ENCODE measurements at regions not wholly inside any gene's neighbourhood (a gene's known extent, or its start where the extent isn't known, plus 50 kb on each side); places are given as distances from the start of the nearest gene placed in this dataset.
"Not testable (repeated sequence)": the region's sequence is repeated elsewhere in the genome, so short reads cannot be mapped to it uniquely, and the experiment has no call there.

DNA sequence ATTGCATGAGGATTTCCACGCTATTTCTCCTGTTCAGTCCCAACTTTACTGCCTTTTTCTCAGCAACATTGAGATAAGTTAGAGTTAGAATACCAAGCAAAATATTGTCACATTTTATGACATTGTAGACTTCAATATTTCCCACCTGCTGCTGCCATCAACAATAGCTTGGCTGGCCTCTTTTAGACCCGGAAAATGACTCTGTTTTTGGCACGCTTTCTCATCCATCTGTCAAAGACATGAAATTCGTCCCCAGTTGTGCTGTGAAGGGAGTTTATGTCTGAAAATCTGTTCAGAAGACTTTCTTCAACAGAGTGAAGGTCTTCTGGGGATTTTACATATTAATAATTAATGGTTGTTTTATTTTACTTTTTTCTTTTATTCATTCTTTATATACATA, 857.3 kb downstream of the FRK start:
- Histone ChIP-seq H3K4me3 (ENCODE audit: low read depth, low read length) (no peak overlapping the region), H3K27me3 (ENCODE audit: control insufficient read depth, insufficient read depth, low read length) (no peaks in the 10 kb centered on the region), H3K36me3 (ENCODE audit: control insufficient read depth, insufficient read depth, low read length) (no peaks in the 10 kb centered on the region)
- ChIA-PET CTCF (no interaction called here), POLR2A (no interaction called here)
- DNase-seq (ENCODE audit: low read depth): no peak
- TF ChIP-seq, protein P1, sequence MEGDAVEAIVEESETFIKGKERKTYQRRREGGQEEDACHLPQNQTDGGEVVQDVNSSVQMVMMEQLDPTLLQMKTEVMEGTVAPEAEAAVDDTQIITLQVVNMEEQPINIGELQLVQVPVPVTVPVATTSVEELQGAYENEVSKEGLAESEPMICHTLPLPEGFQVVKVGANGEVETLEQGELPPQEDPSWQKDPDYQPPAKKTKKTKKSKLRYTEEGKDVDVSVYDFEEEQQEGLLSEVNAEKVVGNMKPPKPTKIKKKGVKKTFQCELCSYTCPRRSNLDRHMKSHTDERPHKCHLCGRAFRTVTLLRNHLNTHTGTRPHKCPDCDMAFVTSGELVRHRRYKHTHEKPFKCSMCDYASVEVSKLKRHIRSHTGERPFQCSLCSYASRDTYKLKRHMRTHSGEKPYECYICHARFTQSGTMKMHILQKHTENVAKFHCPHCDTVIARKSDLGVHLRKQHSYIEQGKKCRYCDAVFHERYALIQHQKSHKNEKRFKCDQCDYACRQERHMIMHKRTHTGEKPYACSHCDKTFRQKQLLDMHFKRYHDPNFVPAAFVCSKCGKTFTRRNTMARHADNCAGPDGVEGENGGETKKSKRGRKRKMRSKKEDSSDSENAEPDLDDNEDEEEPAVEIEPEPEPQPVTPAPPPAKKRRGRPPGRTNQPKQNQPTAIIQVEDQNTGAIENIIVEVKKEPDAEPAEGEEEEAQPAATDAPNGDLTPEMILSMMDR (IDR thresholded peaks at IDR 0.05; ENCODE audit: insufficient read depth, low read depth, low read length): no peak

DNA sequence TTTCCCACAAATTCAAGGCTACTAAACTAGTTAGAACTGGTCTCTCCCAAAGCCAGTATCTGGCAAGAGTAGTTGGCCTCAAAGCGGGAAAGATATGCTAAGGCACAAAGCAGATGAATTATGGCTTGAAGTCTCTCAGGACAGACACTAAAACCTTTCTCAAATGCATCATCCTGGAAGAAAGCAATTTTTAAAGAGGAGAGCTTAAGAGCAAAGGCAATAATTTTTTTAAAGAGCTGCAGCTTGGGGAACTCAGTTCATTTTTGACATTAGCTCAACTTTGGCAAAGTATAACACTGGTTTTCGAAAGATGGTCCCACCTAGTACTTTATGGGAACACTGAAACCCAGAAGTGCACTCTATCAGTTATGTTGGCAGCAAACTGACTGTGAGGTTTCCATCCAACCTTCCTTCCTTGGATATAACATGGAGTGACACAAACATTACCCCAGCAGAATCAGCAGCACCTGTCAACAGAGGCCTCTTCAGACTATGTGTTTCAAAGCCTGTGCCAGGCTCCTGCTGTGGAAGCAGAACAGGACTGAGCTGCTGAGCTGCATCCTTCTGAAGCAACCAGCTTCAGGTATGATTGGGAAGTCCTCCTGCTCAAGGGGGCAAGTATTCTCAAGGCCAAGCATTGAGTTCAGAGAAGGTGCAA, 852.3 kb upstream of the HS3ST5 start:
- no peak overlapping the region for H3K4me3 ChIP-seq (ENCODE audit: low read depth, low read length)
- H3K36me3 ChIP-seq (ENCODE audit: control insufficient read depth, insufficient read depth, low read length): no peaks in the 10 kb centered on the region
- ChIA-PET CTCF (no interaction called here), POLR2A (no interaction called here)
- no peaks in the 10 kb centered on the region for H3K27me3 ChIP-seq (ENCODE audit: control insufficient read depth, insufficient read depth, low read length)
- DNase-seq (ENCODE audit: low read depth): no peak
- TF ChIP-seq, protein P1 (IDR thresholded peaks at IDR 0.05; ENCODE audit: insufficient read depth, low read depth, low read length): no peak

DNA sequence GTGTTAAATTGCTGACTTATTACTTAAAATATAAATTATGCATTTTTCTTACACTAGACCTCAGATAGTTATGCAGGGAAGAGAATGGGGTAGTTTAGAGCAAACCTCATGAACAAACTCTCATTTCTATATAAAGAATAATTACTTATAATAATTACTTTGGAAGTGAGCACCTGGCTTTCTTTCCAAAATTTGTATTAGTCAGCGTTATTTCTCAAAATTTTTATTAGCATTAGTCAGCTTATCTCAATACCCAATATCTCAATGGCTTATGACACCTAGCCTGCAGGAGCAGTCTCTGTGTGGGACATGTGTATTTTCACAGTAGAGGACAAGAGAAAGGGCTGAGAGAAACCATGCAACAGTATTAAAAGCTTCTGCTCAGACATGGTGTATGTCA, 849.2 kb upstream of the HS3ST5 start:
- CTCF ChIA-PET: no interaction called here
- TF ChIP-seq, protein P1 (IDR thresholded peaks at IDR 0.05; ENCODE audit: insufficient read depth, low read depth, low read length): no peak
- Histone ChIP-seq H3K36me3 (ENCODE audit: control insufficient read depth, insufficient read depth, low read length) (no peaks in the 10 kb centered on the region), H3K27me3 (ENCODE audit: control insufficient read depth, insufficient read depth, low read length) (no peaks in the 10 kb centered on the region), H3K4me3 (ENCODE audit: low read depth, low read length) (no peak overlapping the region)
- POLR2A ChIA-PET: no interaction called here
- no peak for DNase-seq (ENCODE audit: low read depth)

DNA sequence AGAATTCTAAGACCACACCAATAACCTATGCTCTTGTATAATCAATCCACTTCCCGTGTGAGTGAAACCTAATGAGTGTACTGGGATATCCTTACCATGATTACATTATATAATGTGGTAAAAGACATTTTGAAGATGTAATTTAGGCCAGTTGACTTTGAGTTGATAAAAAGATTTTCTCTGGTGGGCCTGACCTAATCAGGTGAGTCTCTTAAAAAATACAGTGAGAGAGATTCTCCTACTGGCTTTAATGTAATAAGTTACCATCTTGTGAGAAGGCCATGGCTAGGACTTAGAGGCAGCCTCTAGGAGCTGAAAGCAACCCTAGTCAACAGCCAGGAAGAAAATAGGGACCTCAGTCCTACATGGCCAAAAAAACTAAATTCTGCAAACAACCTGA, 847.7 kb upstream of the HS3ST5 start:
- POLR2A ChIA-PET: no interaction called here
- no peaks in the 10 kb centered on the region for H3K36me3 ChIP-seq (ENCODE audit: control insufficient read depth, insufficient read depth, low read length)
- DNase-seq (ENCODE audit: low read depth): no peak
- H3K27me3 ChIP-seq (ENCODE audit: control insufficient read depth, insufficient read depth, low read length): no peaks in the 10 kb centered on the region
- H3K4me3 ChIP-seq (ENCODE audit: low read depth, low read length): no peak overlapping the region
- TF ChIP-seq, protein P1 (IDR thresholded peaks at IDR 0.05; ENCODE audit: insufficient read depth, low read depth, low read length): no peak
- CTCF ChIA-PET: no interaction called here

DNA sequence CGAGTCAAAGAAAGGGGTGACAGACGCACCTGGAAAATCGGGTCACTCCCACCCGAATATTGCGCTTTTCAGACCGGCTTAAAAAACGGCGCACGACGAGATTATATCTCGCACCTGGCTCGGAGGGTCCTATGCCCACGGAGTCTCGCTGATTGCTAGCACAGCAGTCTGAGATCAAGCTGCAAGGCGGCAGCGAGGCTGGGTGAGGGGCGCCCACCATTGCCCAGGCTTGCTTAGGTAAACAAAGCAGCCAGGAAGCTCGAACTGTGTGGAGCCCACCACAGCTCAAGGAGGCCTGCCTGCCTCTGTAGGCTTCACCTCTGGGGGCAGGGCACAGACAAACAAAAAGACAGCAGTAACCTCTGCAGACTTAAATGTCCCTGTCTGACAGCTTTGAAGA, 832.6 kb upstream of the HS3ST5 start:
- POLR2A ChIA-PET; H3K4me3 ChIP-seq (ENCODE audit: low read depth, low read length); H3K27me3 ChIP-seq (ENCODE audit: control insufficient read depth, insufficient read depth, low read length); CTCF ChIA-PET; DNase-seq (ENCODE audit: low read depth); H3K36me3 ChIP-seq (ENCODE audit: control insufficient read depth, insufficient read depth, low read length): not testable (repeated sequence)

DNA sequence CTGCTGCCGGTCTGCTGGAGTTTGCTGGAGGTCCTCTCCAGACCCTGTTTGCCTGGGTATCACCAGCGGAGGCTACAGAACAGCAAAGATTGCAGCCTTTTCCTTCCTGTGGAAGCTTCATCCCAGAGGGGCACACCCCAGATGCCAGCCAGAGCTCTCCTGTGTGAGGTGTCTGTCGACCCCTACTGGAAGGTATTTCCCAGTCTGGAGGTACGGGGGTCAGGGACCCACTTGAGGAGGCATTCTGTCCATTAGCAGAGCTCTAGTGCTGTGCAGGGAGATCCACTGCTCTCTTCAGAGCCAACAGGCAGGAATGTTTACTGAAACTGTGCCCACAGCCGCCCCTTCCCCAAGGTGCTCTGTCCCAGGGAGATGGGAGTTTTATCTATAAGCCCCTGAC, 823.1 kb upstream of the HS3ST5 start:
- H3K36me3 ChIP-seq (ENCODE audit: control insufficient read depth, insufficient read depth, low read length); H3K27me3 ChIP-seq (ENCODE audit: control insufficient read depth, insufficient read depth, low read length); H3K4me3 ChIP-seq (ENCODE audit: low read depth, low read length); POLR2A ChIA-PET; DNase-seq (ENCODE audit: low read depth): not testable (repeated sequence)
- CTCF ChIA-PET: interaction anchor here (0.6 kb wide), 1 partner anchor 173 kb away, joined by 4 read pairs; no protein-coding TSS in a partner anchor
